Activated T-cell treated with anti-CD3 and anti-CD28 coated beads, Interleukin-2, amount 50 U/mL, for 72 hours (primary cell): ENCODE measurements at regions not wholly inside any gene's neighbourhood (a gene's known extent, or its start where the extent isn't known, plus 50 kb on each side); places are given as distances from the start of the nearest gene placed in this dataset.

Experiments used
- ATAC-seq, 2 donors: fragments of 150-1000 bp; cut with Tn5 transposase; replicated peaks in 1 of 2; 2 replicates each; pipeline ENCODE4 v1.10.0; 2021; ENCODE audit warnings: moderate library complexity in 2 of 2, mild to moderate bottlenecking in 1 of 2
- DNase-seq, 2 donors: peaks; one replicate each; pipeline ENCODE4 v3.0.0; 2021 to 2022; ENCODE audit warnings: mixed read lengths in 1 of 2
- H3K27ac Mint-ChIP-seq: one replicate; pipeline ENCODE4 v1.8.0; 2022; ENCODE audit warnings: mild to moderate bottlenecking, moderate library complexity, mixed read lengths
- H3K27me3 Mint-ChIP-seq: one replicate; pipeline ENCODE4 v1.8.0; 2022; ENCODE audit warnings: low read depth, mixed read lengths
- H3K36me3 Mint-ChIP-seq, 2 donors: one replicate each; pipeline ENCODE4 v1.8.0; 2022; ENCODE audit warnings: mixed read lengths in 2 of 2, mild to moderate bottlenecking in 1 of 2; ENCODE audit not compliant: insufficient read depth in 2 of 2
- H3K4me1 Mint-ChIP-seq: one replicate; pipeline ENCODE4 v1.8.0; 2022; ENCODE audit warnings: low read depth, mixed read lengths
- H3K4me3 Mint-ChIP-seq, 2 donors: one replicate each; pipeline ENCODE4 v1.8.0; 2022; ENCODE audit warnings: mild to moderate bottlenecking in 2 of 2, mixed read lengths in 2 of 2, moderate library complexity in 2 of 2
- H3K9me3 Mint-ChIP-seq, 2 donors: one replicate each; pipeline ENCODE4 v1.8.0; 2022; ENCODE audit warnings: mixed read lengths in 2 of 2

GRCh38 chr6:163730246-163731210, 316.0 kb downstream of the QKI start:
- DNase-seq (no peak), ATAC-seq (no peak)
- H3K27me3 Mint-ChIP-seq, result peaks cover 5% of the 10 kb centered on the region
- H3K27ac Mint-ChIP-seq, result no peak overlapping the region
- no peaks in the 10 kb centered on the region for H3K9me3 Mint-ChIP-seq
- no peaks in the 10 kb centered on the region for H3K36me3 Mint-ChIP-seq
- H3K4me1 Mint-ChIP-seq, result no peaks in the 10 kb centered on the region
- no peak overlapping the region for H3K4me3 Mint-ChIP-seq

- Mint-ChIP-seq H3K36me3 (no peaks in the 10 kb centered on the region), H3K4me1 (no peaks in the 10 kb centered on the region), H3K27ac (no peak overlapping the region), H3K4me3 (no peak overlapping the region), H3K27me3 (peaks cover 5% of the 10 kb centered on the region), H3K9me3 (no peaks in the 10 kb centered on the region)
- DNase-seq (no peak), ATAC-seq (no peak)
These were observed 314.8 kb downstream of the QKI start for GRCh38 chr6:163729127-163729872.

GRCh38 chr6:163728442-163729126, 314.1 kb downstream of the QKI start:
- H3K27me3 Mint-ChIP-seq, result peaks cover 3% of the 10 kb centered on the region
- H3K36me3 Mint-ChIP-seq, result no peaks in the 10 kb centered on the region
- no peaks in the 10 kb centered on the region for H3K9me3 Mint-ChIP-seq
- no peak overlapping the region for H3K27ac Mint-ChIP-seq
- H3K4me3 Mint-ChIP-seq, result no peak overlapping the region
- no peaks in the 10 kb centered on the region for H3K4me1 Mint-ChIP-seq
- no peak for ATAC-seq
- no peak for DNase-seq

GRCh38 chr6:163726037-163726695, 311.6 kb downstream of the QKI start:
- H3K27ac Mint-ChIP-seq, result no peak overlapping the region
- no peaks in the 10 kb centered on the region for H3K36me3 Mint-ChIP-seq
- no peaks in the 10 kb centered on the region for H3K9me3 Mint-ChIP-seq
- no peak for ATAC-seq
- H3K27me3 Mint-ChIP-seq, result no peaks in the 10 kb centered on the region
- no peak for DNase-seq
- H3K4me1 Mint-ChIP-seq, result no peaks in the 10 kb centered on the region
- H3K4me3 Mint-ChIP-seq, result no peak overlapping the region

- no peaks in the 10 kb centered on the region for H3K4me1 Mint-ChIP-seq
- H3K36me3 Mint-ChIP-seq, result no peaks in the 10 kb centered on the region
- ATAC-seq (no peak), DNase-seq (no peak)
- no peaks in the 10 kb centered on the region for H3K27me3 Mint-ChIP-seq
- no peaks in the 10 kb centered on the region for H3K9me3 Mint-ChIP-seq
- H3K4me3 Mint-ChIP-seq, result no peak overlapping the region
- no peak overlapping the region for H3K27ac Mint-ChIP-seq
These were observed 310.8 kb downstream of the QKI start for GRCh38 chr6:163725008-163725941.

GRCh38 chr6:163724196-163724595, 309.7 kb downstream of the QKI start:
- H3K27me3 Mint-ChIP-seq, result no peaks in the 10 kb centered on the region
- no peak overlapping the region for H3K27ac Mint-ChIP-seq
- no peaks in the 10 kb centered on the region for H3K9me3 Mint-ChIP-seq
- no peak overlapping the region for H3K4me3 Mint-ChIP-seq
- no peaks in the 10 kb centered on the region for H3K4me1 Mint-ChIP-seq
- no peaks in the 10 kb centered on the region for H3K36me3 Mint-ChIP-seq
- DNase-seq (no peak), ATAC-seq (no peak)

GRCh38 chr6:163723759-163724158, 309.2 kb downstream of the QKI start:
- H3K4me3 Mint-ChIP-seq, result no peak overlapping the region
- H3K9me3 Mint-ChIP-seq, result no peaks in the 10 kb centered on the region
- H3K27me3 Mint-ChIP-seq, result no peaks in the 10 kb centered on the region
- H3K27ac Mint-ChIP-seq, result no peak overlapping the region
- no peaks in the 10 kb centered on the region for H3K36me3 Mint-ChIP-seq
- DNase-seq (no peak), ATAC-seq (no peak)
- H3K4me1 Mint-ChIP-seq, result no peaks in the 10 kb centered on the region

GRCh38 chr6:163721922-163722692, 307.6 kb downstream of the QKI start:
- Mint-ChIP-seq H3K27ac (no peak overlapping the region), H3K9me3 (peaks cover 0 to under 1% of the 10 kb centered on the region in 2 donors), H3K36me3 (no peaks in the 10 kb centered on the region), H3K27me3 (no peaks in the 10 kb centered on the region), H3K4me1 (no peaks in the 10 kb centered on the region), H3K4me3 (no peak overlapping the region)
- no peak for DNase-seq
- ATAC-seq, result no peak

GRCh38 chr6:163721435-163721834, 306.9 kb downstream of the QKI start:
- Mint-ChIP-seq H3K9me3 (peaks cover 0 to 1% of the 10 kb centered on the region in 2 donors), H3K27me3 (no peaks in the 10 kb centered on the region), H3K4me1 (no peaks in the 10 kb centered on the region), H3K4me3 (no peak overlapping the region), H3K27ac (no peak overlapping the region), H3K36me3 (no peaks in the 10 kb centered on the region)
- ATAC-seq (no peak), DNase-seq (no peak)

GRCh38 chr6:163720460-163721235, 306.1 kb downstream of the QKI start:
- H3K4me3 Mint-ChIP-seq, result no peak overlapping the region
- no peaks in the 10 kb centered on the region for H3K4me1 Mint-ChIP-seq
- no peaks in the 10 kb centered on the region for H3K27me3 Mint-ChIP-seq
- H3K27ac Mint-ChIP-seq, result no peak overlapping the region
- DNase-seq (no peak), ATAC-seq (no peak)
- no peaks in the 10 kb centered on the region for H3K36me3 Mint-ChIP-seq
- H3K9me3 Mint-ChIP-seq, result peaks cover 0 to 1% of the 10 kb centered on the region in 2 donors

GRCh38 chr6:163720005-163720404, 305.5 kb downstream of the QKI start:
- Mint-ChIP-seq H3K36me3 (no peaks in the 10 kb centered on the region), H3K4me3 (no peak overlapping the region), H3K27me3 (no peaks in the 10 kb centered on the region), H3K4me1 (no peaks in the 10 kb centered on the region), H3K27ac (no peak overlapping the region), H3K9me3 (peaks cover 0 to 1% of the 10 kb centered on the region in 2 donors)
- no peak for DNase-seq
- no peak for ATAC-seq
